WTC11 (cell line): ENCODE measurements at regions not wholly inside any gene's neighbourhood (a gene's known extent, or its start where the extent isn't known, plus 50 kb on each side); places are given as distances from the start of the nearest gene placed in this dataset.

Experiments
- ATAC-seq: fragments of 200-7000 bp; cut with Tn5 transposase; 2 replicates; pipeline ENCODE4 v1.10.0; 2021; ENCODE audit warnings: mild to moderate bottlenecking, moderate library complexity
- CTCF ChIA-PET: fragments of 300-600 bp; sonication (Branson Sonifier 250); formaldehyde crosslinking; loops from one replicate; lab custom pipeline; 2021; ENCODE audit warnings: antibody characterized with exemption; lab: Charles Lee
- POLR2A ChIA-PET: fragments of 350-600 bp; sonication (Branson Sonifier 250); formaldehyde crosslinking; loops from one replicate; lab custom pipeline; 2021; ENCODE audit warnings: antibody characterized with exemption; lab: Charles Lee
- DNase-seq: peaks from one replicate; pipeline ENCODE4 v3.0.0; 2021; ENCODE audit warnings: low spot score
- H3K27ac Mint-ChIP-seq: 2 replicates; pipeline ENCODE4 v1.8.0; 2021; ENCODE audit warnings: mixed read lengths
- H3K27me3 Mint-ChIP-seq: 2 replicates; pipeline ENCODE4 v1.8.0; 2021; ENCODE audit warnings: low read depth, mild to moderate bottlenecking, moderate library complexity, mixed read lengths
- H3K36me3 Mint-ChIP-seq: 2 replicates; pipeline ENCODE4 v1.8.0; 2021; ENCODE audit warnings: mixed read lengths
- H3K4me1 Mint-ChIP-seq: 2 replicates; pipeline ENCODE4 v1.8.0; 2022; ENCODE audit warnings: mixed read lengths
- H3K4me3 Mint-ChIP-seq: 2 replicates; pipeline ENCODE4 v1.8.0; 2021; ENCODE audit warnings: mild to moderate bottlenecking, moderate library complexity, mixed read lengths
- H3K9me3 Mint-ChIP-seq: 2 replicates; pipeline ENCODE4 v1.8.0; 2021; ENCODE audit warnings: mixed read lengths
- CBFB ChIP-seq: sonication (generic); formaldehyde crosslinking; IDR thresholded peaks from 2 replicates; pipeline ENCODE4 v1.8.1; 2022; ENCODE audit warnings: mild to moderate bottlenecking, low read depth, missing genetic modification reagents
- CREM ChIP-seq: sonication (generic); formaldehyde crosslinking; IDR thresholded peaks from 2 replicates; pipeline ENCODE4 v1.8.1; 2022; ENCODE audit warnings: mild to moderate bottlenecking, missing genetic modification reagents, moderate library complexity
- E2F1 ChIP-seq: sonication (generic); formaldehyde crosslinking; IDR thresholded peaks from 2 replicates; pipeline ENCODE4 v1.8.0; 2022; ENCODE audit warnings: mild to moderate bottlenecking, missing genetic modification reagents
- GABPB1 ChIP-seq: sonication (generic); formaldehyde crosslinking; IDR thresholded peaks from 2 replicates; pipeline ENCODE4 v1.8.1; 2023; ENCODE audit warnings: mild to moderate bottlenecking, missing genetic modification reagents
- IRF2 ChIP-seq: sonication (generic); formaldehyde crosslinking; IDR thresholded peaks from 2 replicates; pipeline ENCODE4 v1.8.0; 2022; ENCODE audit warnings: low read depth, missing genetic modification reagents, borderline replicate concordance
- MYBL2 ChIP-seq: sonication (generic); formaldehyde crosslinking; IDR thresholded peaks from 2 replicates; pipeline ENCODE4 v1.8.1; 2023; ENCODE audit warnings: mild to moderate bottlenecking, moderate library complexity, missing genetic modification reagents
- NR2C2 ChIP-seq: sonication (generic); formaldehyde crosslinking; IDR thresholded peaks from 2 replicates; pipeline ENCODE4 v1.8.0; 2022; ENCODE audit warnings: mild to moderate bottlenecking, missing genetic modification reagents
- PRDM15 ChIP-seq: sonication (generic); formaldehyde crosslinking; IDR thresholded peaks from 2 replicates; pipeline ENCODE4 v1.8.0; 2022; ENCODE audit warnings: missing genetic modification reagents
- PREB ChIP-seq: sonication (generic); formaldehyde crosslinking; IDR thresholded peaks from 2 replicates; pipeline ENCODE4 v1.8.1; 2022; ENCODE audit warnings: mild to moderate bottlenecking, missing genetic modification reagents, moderate library complexity, borderline replicate concordance
- SMAD3 ChIP-seq: sonication (generic); formaldehyde crosslinking; IDR thresholded peaks from 2 replicates; pipeline ENCODE4 v1.8.0; 2022; ENCODE audit warnings: missing genetic modification reagents, mild to moderate bottlenecking, borderline replicate concordance
- SP1 ChIP-seq: sonication (generic); formaldehyde crosslinking; conservative IDR thresholded peaks from 2 replicates; pipeline ENCODE4 v1.8.1; 2022; ENCODE audit warnings: missing genetic modification reagents
- ZNF219 ChIP-seq: sonication (generic); formaldehyde crosslinking; IDR thresholded peaks from 2 replicates; pipeline ENCODE4 v1.8.0; 2023; ENCODE audit warnings: missing genetic modification reagents, mild to moderate bottlenecking, borderline replicate concordance
- ZSCAN18 ChIP-seq: fragments of 250-450 bp; sonication (Bioruptor Pico); IDR thresholded peaks from 2 replicates; pipeline ENCODE4 v2.1.2; 2022; ENCODE audit warnings: mild to moderate bottlenecking, moderate library complexity
- TF ChIP-seq, protein P1 (sequence below): sonication (generic); formaldehyde crosslinking; IDR thresholded peaks from 2 replicates; pipeline ENCODE4 v1.8.1; 2023; ENCODE audit warnings: mild to moderate bottlenecking, missing genetic modification reagents, moderate library complexity
- TF ChIP-seq, protein P2 (sequence below): fragments of 250-450 bp; sonication (Bioruptor Pico); conservative IDR thresholded peaks from 2 replicates; pipeline ENCODE4 v1.9.0; 2021; ENCODE audit warnings: mild to moderate bottlenecking
- TF ChIP-seq, protein P3 (sequence below): sonication (generic); formaldehyde crosslinking; conservative IDR thresholded peaks from 2 replicates; pipeline ENCODE4 v1.8.1; 2023; ENCODE audit warnings: mild to moderate bottlenecking, low read depth, missing genetic modification reagents, moderate library complexity
- TF ChIP-seq, protein P4 (sequence below): sonication (generic); formaldehyde crosslinking; IDR thresholded peaks from 2 replicates; pipeline ENCODE4 v1.8.1; 2022; ENCODE audit warnings: low read depth, mild to moderate bottlenecking, moderate library complexity, missing genetic modification reagents, borderline replicate concordance
- TF ChIP-seq, protein P5 (sequence below): sonication (generic); formaldehyde crosslinking; IDR thresholded peaks from 2 replicates; pipeline ENCODE4 v1.8.1; 2022; ENCODE audit warnings: low read depth, missing genetic modification reagents, borderline replicate concordance

DNA sequence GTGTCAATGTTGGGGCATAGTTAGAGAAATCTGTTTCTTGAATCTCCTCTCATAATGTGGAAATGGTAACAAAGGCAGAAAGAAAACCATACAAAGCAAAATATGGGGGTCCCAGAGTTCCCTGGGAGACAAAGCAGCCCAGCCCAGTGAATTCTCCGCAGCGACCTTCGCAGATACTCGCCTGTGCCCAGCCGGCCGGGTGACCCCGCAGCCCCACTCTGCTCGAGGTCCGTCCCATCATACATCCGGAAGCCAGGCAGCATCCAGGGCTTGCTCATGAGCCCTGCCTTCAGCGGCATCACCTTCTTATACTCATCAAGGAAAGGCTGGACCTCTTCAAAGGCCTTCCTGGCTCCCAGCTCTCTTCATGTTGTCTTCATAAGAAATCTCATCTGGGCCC lies 774.8 kb upstream of the ID2 start:
- peaks cover 19% of the 10 kb centered on the region for H3K36me3 Mint-ChIP-seq
- H3K4me1 Mint-ChIP-seq: peaks cover 27% of the 10 kb centered on the region
- ATAC-seq: no peak
- DNase-seq: no peak
- CTCF ChIA-PET: no interaction called here
- TF ChIP-seq SMAD3 (CRISPR knock-in tag): no peak
- TF ChIP-seq, protein P1, sequence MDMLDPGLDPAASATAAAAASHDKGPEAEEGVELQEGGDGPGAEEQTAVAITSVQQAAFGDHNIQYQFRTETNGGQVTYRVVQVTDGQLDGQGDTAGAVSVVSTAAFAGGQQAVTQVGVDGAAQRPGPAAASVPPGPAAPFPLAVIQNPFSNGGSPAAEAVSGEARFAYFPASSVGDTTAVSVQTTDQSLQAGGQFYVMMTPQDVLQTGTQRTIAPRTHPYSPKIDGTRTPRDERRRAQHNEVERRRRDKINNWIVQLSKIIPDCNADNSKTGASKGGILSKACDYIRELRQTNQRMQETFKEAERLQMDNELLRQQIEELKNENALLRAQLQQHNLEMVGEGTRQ (CRISPR knock-in tag): no peak
- TF ChIP-seq PREB (CRISPR knock-in tag): no peak
- no peak for TF ChIP-seq ZNF219
- TF ChIP-seq E2F1: no peak
- TF ChIP-seq IRF2: no peak
- no peak for TF ChIP-seq GABPB1
- TF ChIP-seq, protein P2, sequence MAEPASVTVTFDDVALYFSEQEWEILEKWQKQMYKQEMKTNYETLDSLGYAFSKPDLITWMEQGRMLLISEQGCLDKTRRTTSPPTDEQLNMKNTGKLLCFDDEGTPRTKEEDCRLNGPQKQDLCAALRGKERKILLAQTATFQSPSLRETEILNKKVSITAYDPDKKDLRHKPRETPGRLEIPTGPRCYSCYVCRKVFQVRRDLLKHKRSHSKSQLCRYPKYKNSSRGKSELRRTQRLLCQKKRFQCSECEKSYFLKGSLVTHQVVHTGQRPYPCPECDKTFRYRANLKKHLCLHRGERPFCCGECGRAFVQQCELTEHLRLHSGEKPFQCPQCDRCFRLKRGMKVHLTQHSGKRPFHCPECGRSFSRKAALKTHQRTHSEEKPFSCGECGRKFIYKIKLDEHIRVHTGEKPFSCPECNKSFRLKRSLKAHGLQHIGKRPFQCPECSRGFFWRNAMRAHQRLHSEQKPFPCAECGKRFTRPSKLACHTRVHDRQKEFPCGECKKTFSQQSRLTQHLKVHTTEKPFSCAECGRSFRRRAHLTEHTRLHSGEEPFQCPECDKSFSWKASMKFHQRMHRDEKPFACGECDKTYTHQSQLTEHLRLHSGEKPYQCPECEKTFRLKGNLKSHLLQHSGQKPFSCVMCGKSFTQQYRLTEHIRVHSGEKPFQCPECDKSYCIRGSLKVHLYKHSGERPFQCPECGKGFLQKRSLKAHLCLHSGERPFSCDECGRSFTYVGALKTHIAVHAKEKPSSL (CRISPR knock-in tag): no peak
- TF ChIP-seq, protein P3, sequence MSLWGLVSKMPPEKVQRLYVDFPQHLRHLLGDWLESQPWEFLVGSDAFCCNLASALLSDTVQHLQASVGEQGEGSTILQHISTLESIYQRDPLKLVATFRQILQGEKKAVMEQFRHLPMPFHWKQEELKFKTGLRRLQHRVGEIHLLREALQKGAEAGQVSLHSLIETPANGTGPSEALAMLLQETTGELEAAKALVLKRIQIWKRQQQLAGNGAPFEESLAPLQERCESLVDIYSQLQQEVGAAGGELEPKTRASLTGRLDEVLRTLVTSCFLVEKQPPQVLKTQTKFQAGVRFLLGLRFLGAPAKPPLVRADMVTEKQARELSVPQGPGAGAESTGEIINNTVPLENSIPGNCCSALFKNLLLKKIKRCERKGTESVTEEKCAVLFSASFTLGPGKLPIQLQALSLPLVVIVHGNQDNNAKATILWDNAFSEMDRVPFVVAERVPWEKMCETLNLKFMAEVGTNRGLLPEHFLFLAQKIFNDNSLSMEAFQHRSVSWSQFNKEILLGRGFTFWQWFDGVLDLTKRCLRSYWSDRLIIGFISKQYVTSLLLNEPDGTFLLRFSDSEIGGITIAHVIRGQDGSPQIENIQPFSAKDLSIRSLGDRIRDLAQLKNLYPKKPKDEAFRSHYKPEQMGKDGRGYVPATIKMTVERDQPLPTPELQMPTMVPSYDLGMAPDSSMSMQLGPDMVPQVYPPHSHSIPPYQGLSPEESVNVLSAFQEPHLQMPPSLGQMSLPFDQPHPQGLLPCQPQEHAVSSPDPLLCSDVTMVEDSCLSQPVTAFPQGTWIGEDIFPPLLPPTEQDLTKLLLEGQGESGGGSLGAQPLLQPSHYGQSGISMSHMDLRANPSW (CRISPR knock-in tag): no peak
- TF ChIP-seq MYBL2 (CRISPR knock-in tag): no peak
- TF ChIP-seq CBFB (CRISPR knock-in tag): no peak
- TF ChIP-seq, protein P4, sequence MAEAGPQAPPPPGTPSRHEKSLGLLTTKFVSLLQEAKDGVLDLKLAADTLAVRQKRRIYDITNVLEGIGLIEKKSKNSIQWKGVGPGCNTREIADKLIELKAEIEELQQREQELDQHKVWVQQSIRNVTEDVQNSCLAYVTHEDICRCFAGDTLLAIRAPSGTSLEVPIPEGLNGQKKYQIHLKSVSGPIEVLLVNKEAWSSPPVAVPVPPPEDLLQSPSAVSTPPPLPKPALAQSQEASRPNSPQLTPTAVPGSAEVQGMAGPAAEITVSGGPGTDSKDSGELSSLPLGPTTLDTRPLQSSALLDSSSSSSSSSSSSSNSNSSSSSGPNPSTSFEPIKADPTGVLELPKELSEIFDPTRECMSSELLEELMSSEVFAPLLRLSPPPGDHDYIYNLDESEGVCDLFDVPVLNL (CRISPR knock-in tag): no peak
- TF ChIP-seq NR2C2 (CRISPR knock-in tag): no peak
- TF ChIP-seq SP1 (CRISPR knock-in tag): no peak
- no peak for TF ChIP-seq PRDM15 (CRISPR knock-in tag)
- TF ChIP-seq CREM (CRISPR knock-in tag): no peak
- TF ChIP-seq, protein P5, sequence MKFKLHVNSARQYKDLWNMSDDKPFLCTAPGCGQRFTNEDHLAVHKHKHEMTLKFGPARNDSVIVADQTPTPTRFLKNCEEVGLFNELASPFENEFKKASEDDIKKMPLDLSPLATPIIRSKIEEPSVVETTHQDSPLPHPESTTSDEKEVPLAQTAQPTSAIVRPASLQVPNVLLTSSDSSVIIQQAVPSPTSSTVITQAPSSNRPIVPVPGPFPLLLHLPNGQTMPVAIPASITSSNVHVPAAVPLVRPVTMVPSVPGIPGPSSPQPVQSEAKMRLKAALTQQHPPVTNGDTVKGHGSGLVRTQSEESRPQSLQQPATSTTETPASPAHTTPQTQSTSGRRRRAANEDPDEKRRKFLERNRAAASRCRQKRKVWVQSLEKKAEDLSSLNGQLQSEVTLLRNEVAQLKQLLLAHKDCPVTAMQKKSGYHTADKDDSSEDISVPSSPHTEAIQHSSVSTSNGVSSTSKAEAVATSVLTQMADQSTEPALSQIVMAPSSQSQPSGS: no peak
- TF ChIP-seq ZSCAN18 (CRISPR knock-in tag): no peak
- H3K27ac Mint-ChIP-seq: no peak overlapping the region
- no peak overlapping the region for H3K4me3 Mint-ChIP-seq
- H3K9me3 Mint-ChIP-seq: peaks cover 26% of the 10 kb centered on the region
- POLR2A ChIA-PET: no interaction called here
- peaks cover 4% of the 10 kb centered on the region for H3K27me3 Mint-ChIP-seq
